H1 (cell line): ENCODE measurements at regions not wholly inside any gene's neighbourhood (a gene's known extent, or its start where the extent isn't known, plus 50 kb on each side); places are given as distances from the start of the nearest gene placed in this dataset.

Experiments
- CBX8 ChIP-seq: fragments of 300-800, 300-1000 bp; sonication (generic); IDR thresholded peaks from 2 replicates; pipeline ENCODE4 v1.7.1; 2016; ENCODE audit warnings: low read depth, low read length, borderline replicate concordance
- GABPA ChIP-seq: IDR thresholded peaks from 2 replicates; pipeline ENCODE4 v1.6.1; 2011; ENCODE audit warnings: mild to moderate bottlenecking, low read length, moderate library complexity, borderline replicate concordance; ENCODE audit not compliant: insufficient read depth
- KDM5A ChIP-seq: fragments of 200-600 bp; IDR thresholded peaks from 2 replicates; pipeline ENCODE4 v1.7.1; 2012; ENCODE audit warnings: mild to moderate bottlenecking, low read length, inconsistent platforms, mixed read lengths
- SIRT6 ChIP-seq: IDR thresholded peaks from one replicate; pipeline ENCODE4 v1.7.1; 2012; ENCODE audit warnings: low read length, inconsistent platforms
- YY1 ChIP-seq: IDR thresholded peaks from 2 replicates; pipeline ENCODE4 v1.6.1; 2011; ENCODE audit warnings: low read depth, mild to moderate bottlenecking, low read length

DNA sequence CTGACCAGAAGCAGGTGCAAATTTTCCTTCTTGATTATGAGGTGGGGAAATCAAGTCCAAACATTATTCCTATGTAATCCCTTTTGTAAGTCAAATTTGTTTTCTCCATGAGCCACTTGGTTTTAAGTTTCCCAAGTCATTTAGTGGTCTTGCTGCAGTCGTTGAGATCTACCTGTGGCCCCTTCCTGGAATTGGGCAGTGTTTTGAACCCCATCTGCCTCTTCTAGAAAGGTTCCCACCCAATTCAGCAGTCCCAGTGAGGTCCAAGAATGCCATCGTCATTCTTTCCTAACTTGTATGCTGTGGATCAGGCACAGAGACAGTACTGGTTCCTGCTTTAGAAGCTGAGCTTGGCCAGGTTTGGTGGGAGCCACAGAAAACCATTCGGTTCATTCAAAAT, 77.8 kb upstream of the GNAZ start (continued):
- TF ChIP-seq GABPA, result no peak
- TF ChIP-seq KDM5A, result no peak
- no peak for TF ChIP-seq SIRT6
- no peak for TF ChIP-seq YY1
- TF ChIP-seq CBX8, result no peak
